ENCODE measurements at regions not wholly inside any gene's neighbourhood (a gene's known extent, or its start where the extent isn't known, plus 50 kb on each side); places are given as distances from the start of the nearest gene placed in this dataset.

GRCh38 chr2:212945526-212945925, 205.9 kb downstream of the IKZF2 start:
- no peak for DNase-seq

GRCh38 chr2:212943351-212943750, 208.1 kb downstream of the IKZF2 start:
- DNase-seq: no peak

DNA sequence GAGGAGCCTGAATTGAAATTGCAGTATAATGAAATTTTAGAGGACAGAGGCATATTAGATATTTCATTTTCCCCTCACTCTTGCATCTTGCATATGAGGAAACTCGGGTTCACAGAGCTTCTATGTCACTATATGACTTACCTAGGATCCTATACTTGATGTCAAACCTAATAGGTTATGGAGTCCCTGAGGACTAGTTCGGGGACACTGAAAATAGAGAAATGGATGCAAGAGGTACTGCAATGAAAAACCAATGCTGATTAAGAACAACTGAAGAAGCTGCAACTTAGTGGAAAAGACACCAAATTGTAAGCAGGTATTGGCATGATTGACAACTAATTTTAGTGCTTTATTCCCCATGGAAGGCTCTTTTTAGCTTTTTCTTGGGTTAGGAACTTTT, 210.1 kb downstream of the IKZF2 start:
- DNase-seq: peak in 1 of 2 experiments; percentile 34

DNA sequence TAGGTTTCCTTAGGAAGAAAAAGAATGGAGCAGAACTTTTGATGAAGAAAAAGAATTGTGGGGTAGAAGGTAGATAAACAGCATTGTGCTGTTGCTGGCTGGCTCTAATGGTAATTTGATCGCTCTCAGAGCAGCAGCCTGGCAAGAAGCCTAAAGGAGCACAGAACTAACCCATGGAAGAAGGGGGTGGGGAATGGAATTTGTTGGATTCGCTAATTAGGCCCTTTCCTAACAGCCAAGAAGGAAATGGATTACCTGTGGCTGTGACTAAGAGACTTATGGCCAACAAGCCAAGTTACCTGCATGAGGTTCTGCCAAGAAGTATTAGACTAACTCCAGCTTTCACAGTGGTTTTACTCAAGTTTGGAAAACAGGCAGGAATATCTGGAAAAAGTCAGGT, 210.6 kb downstream of the IKZF2 start:
- peak; percentile 80 to 91 for DNase-seq

DNA sequence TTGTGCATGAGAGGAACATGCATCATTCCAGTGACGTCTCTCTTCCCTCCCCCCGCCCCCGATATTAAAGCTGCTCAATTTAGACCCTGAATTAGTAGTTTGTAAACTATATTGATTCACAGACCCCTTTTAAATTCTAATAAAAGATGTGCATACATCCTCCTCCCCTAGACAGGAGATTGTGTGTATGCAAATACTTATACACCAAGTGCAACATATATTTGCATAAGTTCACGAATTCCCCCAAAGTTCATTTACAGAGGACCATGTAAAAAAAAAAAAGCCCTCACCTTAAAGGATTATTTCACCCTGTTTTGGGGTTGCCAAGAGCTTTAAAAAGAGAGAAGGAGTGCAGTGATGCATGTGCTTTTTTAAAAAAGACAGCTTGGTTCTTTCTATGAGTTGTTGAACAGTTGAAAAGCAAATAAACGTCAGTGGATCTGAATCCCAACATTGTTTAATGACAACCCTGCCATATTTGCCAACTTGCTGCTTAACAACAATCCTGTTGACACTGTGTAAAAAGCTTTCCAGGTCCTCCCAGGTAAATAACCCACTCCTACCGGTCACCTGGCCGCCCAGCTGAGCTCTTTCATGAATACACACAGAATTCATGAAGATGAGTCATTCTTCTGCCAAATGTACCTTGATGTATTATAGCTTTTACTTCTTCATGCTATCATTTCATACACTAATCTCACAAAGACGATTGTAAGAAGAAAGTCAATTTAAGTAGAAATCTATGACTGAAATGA, 211.5 kb downstream of the IKZF2 start:
- peak; percentile 87 to 88 for DNase-seq

DNA sequence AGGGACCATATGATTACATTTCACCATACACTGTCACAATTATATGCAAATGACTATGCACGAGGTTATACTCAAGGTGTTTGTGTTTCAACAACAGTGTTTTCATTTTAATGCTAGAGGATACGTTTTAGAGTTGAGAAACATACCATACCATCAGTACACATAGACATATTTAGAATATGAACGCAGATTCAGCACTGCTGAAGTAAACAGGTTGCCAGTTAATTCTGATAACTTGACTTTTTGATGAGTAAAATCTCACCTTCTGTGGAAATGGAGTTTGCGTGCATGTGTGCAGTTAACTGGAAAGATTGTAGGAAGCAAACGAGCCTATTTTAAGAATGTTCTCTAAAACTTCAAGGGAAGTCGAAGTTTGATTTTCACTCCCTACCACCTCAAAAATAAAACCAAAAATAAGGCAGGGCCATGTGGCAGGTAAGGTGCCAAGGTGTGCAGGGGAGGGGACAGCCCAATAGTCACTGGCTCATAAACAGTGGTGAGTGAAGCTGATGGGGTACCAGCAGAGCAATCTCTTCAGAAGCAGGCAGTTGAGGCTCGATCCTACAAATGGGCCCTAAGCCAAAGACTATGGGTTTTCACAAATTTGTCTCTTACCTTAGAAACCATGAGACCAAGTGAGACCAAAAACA, 213.1 kb downstream of the IKZF2 start:
- DNase-seq: no peak

DNA sequence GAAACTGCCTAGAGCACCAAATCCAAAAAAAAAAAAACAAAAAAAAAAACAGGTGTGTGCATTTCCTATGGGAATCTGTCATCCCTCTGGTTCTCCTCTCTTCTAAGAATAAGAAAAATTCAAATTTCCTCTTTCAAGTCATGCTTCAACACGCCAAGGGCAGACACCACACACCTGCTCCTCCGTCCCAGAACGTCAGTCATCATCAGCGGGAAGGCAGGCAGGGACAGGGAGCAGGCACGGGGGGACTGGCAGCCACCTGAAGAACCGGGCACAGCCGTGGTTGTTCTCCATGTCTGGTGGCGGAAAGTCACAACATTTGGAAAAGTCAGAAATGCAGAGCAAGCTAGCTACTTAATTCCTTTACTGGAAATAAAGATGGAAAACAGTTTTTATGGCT, 214.8 kb downstream of the IKZF2 start:
- DNase-seq: peak in 1 of 2 experiments; percentile 13

- DNase-seq: no peak
Observed at GRCh38 chr2:212935752-212936151, 215.7 kb downstream of the IKZF2 start.

DNA sequence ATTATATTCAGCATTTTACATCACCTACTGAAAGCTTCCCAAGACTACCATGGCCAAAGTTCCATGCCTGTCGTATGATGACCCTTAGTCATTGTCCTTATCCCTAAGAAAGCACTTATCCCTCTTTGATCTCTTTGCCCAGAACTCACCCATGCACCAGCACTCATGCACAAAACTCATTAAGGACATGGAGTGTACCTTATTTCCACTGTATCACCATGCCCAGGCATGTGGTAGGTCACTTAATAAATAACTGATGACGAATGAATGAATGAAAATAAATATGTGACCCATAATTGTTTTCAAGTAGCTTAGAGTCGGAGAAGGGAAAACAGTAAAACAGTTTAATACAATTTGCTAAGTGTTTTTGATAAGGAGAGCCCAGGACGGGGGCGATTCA, 220.1 kb downstream of the IKZF2 start:
- DNase-seq: no peak

DNA sequence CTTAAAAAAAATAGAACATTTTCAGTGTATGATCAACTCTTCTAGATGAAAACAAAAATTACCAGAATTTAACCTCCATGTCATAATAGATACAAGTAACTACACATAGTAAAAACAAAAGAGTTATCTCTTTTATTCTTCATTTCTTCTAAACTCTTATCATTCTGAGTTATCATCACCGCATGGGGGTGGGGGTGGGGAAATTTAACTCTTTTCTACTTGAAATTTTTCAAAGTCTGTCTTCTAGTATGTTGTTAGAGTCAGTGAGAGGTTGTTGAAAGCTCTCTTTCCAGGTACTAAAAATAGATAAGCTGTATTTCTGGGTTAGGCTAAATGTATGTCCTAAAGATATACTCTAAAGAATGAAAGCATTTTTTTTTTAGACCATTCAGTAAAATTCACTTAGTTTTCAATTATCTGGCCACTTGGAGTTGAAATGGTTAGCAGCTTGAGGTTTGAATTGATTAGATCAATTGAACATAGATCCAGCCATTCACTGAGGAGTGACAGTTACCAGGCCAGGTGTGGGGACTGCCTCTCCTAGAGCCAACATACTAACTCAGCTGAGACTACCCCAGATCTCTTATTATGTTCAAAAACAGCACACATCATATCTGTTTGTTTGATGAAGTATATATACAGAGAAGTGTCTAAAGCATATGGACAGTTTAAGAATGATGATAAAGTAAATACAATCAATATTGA, 220.7 kb downstream of the IKZF2 start:
- no peak for DNase-seq

- DNase-seq: no peak
Observed at GRCh38 chr2:212929971-212930370, 221.4 kb downstream of the IKZF2 start.

DNA sequence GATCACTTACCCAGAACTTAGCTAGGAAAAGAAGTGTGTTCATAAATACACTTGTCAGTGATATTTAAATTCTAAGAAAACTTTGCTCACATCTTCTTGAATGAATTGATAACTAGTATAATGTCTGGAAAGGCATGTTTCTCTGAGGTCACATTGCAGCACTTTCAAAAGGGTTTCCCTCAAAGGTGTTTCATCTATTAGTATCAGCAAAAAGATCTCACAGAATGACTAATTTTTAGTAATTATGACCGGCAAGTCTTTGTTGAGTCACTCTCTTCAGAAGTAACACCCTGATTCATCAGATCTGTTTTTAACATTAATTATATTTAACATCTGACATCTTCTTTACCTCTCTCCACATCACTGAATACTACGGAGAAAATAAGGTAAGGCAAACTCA, 222.3 kb downstream of the IKZF2 start:
- DNase-seq: no peak

GRCh38 chr2:212928681-212929080, 222.7 kb downstream of the IKZF2 start:
- no peak for DNase-seq

DNA sequence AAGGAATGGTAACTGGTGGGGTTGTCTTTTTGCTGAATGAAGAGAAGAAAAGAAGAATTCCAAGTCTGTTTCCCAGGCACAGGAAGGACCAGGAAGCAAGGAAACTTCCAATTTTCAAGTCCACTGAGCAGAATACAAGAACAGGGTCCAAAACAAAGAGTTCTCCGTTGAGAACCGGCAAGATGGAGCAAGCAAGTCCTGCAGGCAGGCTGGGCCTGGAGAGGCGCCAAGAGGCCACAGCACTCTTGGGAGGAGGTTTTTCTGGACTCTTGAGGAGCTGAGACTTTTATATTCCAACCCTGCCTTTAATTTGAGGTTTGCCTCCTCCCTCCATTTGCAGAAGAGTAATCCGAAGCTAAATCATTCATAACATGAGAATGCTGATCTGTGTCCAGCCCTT, 224.5 kb downstream of the IKZF2 start:
- no peak for DNase-seq

- no peak for DNase-seq
Observed at GRCh38 chr2:212923393-212923792, 228.0 kb downstream of the IKZF2 start.

DNA sequence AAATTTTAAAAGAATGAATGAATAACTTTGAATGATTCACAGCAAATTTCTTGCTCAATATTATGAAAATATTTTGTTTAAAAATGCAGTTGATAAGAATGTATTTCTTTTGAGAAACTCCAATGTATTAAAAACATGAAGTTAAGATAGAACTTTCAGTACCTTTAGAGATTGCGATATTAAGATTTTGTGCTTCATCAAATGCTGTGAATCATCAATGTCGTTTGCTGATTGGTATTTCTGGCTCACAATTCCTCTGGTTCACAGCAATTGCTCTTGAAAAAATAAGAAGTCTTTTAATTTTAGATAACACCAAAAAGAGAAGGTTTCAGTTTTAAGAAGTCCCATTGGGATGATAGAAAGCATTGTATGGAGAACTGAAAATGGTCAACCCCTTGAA, 228.7 kb downstream of the IKZF2 start:
- DNase-seq: no peak

DNA sequence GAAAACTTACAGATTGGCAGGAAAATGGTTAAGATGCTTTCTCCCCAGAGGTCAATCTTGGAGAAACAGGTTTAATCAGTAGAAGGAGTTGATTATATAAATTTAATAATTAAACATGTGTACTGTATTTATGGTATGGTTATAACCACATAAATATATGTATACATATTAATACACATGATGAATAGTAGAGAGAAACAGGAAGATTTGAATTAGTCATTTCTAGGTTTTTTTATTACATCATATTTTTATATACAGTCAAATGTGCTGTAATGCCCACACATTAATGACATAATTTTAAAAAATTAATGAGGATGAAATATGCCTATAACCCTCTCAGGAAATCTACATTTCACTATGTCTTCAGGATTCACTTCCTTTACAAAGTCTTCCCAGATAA, 229.7 kb downstream of the IKZF2 start:
- DNase-seq: no peak

- DNase-seq: no peak
Observed at GRCh38 chr2:212921061-212921460, 230.4 kb downstream of the IKZF2 start.

DNA sequence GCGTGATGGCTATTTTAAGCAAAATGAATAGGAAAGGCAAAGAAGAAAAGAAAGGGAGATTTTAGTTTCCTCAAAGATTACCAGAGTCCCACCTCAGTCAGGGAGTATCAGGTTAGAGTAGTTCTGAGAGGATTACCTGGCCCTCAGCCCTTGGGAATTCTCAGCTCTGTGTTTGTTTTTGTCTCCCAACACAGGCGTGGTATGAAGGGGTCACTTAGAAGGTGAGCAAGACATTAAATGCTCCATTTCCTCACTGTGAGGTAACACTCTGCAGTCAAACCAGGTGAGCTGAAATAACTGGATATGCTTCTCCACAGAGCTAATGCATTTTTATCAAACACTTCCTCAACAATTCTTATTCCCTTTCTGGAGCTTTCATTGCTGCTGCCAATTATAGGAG, 232.2 kb downstream of the IKZF2 start:
- no peak for DNase-seq

DNA sequence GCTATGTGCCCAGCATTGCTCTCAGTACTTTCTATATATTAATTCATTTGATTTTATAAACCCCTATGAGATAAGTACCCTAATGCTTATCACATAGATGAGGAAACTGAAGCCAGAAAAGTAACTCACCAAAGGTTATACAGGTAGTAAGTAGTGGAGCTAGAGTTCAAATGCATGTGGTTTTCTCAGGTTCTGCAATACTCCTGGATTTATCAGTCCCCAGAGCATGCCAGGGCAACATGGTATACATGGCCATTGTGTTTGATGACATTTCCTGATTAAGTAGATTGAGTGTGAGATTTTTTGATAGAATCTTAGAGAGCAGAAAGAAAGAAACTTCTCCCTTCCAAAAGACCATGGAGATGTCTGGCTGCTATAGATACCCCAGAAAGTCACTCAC, 233.1 kb downstream of the IKZF2 start:
- DNase-seq: no peak

- DNase-seq: no peak
Observed at GRCh38 chr2:212915121-212915782, 236.2 kb downstream of the IKZF2 start.

- no peak for DNase-seq
Observed at GRCh38 chr2:212914392-212914791, 237.0 kb downstream of the IKZF2 start.

DNA sequence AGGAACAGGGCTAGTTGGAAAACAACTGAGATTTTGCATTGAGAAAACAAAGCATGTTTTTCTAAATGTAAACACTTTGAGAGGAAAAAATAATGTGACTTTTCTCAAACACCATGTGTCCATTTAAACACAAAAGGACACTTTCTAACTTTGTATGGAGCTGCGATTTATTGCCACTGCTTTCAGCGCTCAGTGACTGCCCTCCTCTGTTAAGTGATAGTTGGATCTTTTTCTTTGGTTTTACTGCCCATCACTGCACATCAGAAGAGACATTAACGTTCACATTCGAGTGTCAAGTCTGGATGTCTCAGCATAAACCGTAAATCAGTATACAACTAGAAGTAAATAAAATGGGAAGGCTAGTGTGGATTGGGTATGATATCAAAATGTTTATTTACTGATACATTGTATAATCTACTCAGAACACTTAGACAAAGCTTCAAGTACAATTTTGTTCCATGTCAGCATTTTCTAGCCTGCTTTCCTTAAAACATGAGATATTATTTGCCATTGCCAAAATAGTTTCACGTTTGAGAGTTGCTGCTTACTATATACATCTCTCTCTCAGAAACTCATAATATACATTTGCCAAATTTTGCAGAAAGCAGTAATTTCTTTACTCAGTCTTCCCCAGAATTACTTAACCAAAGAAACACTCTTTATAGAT, 237.6 kb downstream of the IKZF2 start:
- DNase-seq: no peak
